ENCODE measurements at regions not wholly inside any gene's neighbourhood (a gene's known extent, or its start where the extent isn't known, plus 50 kb on each side); places are given as distances from the start of the nearest gene placed in this dataset.

DNA sequence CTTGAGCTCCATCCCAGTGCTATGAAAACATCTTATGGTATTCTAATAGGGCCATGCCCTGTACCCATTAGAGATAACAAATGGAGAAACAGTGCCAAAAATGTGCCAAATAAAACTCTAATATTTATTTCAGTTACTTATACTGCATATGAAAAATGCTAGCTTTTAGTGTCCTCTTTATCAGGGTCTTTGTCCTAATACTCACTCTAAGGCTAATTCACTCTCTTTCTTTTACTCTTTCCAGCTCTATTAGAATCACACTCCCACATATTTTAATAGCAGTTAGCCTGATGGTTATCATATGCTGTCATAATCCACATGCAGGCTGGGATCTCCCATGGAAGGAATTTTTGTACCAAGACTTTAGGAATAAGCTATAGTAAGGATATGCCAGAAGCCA, 408.4 kb downstream of the ETV1 start:
- H3K36me3 Mint-ChIP-seq (ENCODE audit: low read depth): no peaks in the 10 kb centered on the region
- peak overlapping the region in 1 of 3 experiments; percentile 2 for H3K27ac Mint-ChIP-seq
- TF ChIP-seq, protein P1, sequence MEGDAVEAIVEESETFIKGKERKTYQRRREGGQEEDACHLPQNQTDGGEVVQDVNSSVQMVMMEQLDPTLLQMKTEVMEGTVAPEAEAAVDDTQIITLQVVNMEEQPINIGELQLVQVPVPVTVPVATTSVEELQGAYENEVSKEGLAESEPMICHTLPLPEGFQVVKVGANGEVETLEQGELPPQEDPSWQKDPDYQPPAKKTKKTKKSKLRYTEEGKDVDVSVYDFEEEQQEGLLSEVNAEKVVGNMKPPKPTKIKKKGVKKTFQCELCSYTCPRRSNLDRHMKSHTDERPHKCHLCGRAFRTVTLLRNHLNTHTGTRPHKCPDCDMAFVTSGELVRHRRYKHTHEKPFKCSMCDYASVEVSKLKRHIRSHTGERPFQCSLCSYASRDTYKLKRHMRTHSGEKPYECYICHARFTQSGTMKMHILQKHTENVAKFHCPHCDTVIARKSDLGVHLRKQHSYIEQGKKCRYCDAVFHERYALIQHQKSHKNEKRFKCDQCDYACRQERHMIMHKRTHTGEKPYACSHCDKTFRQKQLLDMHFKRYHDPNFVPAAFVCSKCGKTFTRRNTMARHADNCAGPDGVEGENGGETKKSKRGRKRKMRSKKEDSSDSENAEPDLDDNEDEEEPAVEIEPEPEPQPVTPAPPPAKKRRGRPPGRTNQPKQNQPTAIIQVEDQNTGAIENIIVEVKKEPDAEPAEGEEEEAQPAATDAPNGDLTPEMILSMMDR (IDR thresholded peaks at IDR 0.05; ENCODE audit: unreplicated experiment in 3 of 3): no peak
- H3K9me3 Mint-ChIP-seq: peaks cover 8% of the 10 kb centered on the region
- no peaks in the 10 kb centered on the region for H3K4me1 Mint-ChIP-seq
- no peaks in the 10 kb centered on the region for H3K27me3 Mint-ChIP-seq (ENCODE audit: low read depth)
- no peak overlapping the region for H3K4me3 Mint-ChIP-seq

GRCh38 chr7:13593854-13594253, 395.6 kb downstream of the ETV1 start:
- TF ChIP-seq, protein P1 (IDR thresholded peaks at IDR 0.05; ENCODE audit: unreplicated experiment in 3 of 3): no peak
- H3K4me3 Mint-ChIP-seq: no peak overlapping the region
- H3K9me3 Mint-ChIP-seq: peaks cover 24% of the 10 kb centered on the region
- H3K4me1 Mint-ChIP-seq: no peaks in the 10 kb centered on the region
- no peaks in the 10 kb centered on the region for H3K36me3 Mint-ChIP-seq (ENCODE audit: low read depth)
- no peaks in the 10 kb centered on the region for H3K27me3 Mint-ChIP-seq (ENCODE audit: low read depth)
- no peak overlapping the region for H3K27ac Mint-ChIP-seq

DNA sequence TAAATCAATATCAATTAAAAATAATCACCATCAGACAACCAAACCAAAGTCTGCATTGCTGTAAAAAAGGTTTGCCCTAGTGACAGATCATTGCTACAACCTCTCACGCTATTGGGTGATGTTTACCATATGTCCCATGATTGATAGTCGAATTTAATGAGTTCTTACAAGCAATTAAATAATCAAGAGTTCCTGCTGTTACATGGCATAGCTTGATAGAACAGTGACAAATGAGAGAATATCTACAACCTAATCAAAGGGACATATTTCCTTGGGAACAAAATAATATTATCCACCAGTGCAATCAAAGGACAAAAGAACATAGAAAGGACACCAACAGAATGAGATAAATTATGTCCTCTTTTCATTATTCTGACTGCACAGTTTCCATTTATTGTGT, 387.4 kb downstream of the ETV1 start:
- Mint-ChIP-seq H3K4me3 (no peak overlapping the region), H3K27ac (no peak overlapping the region), H3K36me3 (ENCODE audit: low read depth) (no peaks in the 10 kb centered on the region), H3K4me1 (no peaks in the 10 kb centered on the region), H3K9me3 (peaks cover 5% of the 10 kb centered on the region), H3K27me3 (ENCODE audit: low read depth) (no peaks in the 10 kb centered on the region)
- TF ChIP-seq, protein P1 (IDR thresholded peaks at IDR 0.05; ENCODE audit: unreplicated experiment in 3 of 3): no peak

DNA sequence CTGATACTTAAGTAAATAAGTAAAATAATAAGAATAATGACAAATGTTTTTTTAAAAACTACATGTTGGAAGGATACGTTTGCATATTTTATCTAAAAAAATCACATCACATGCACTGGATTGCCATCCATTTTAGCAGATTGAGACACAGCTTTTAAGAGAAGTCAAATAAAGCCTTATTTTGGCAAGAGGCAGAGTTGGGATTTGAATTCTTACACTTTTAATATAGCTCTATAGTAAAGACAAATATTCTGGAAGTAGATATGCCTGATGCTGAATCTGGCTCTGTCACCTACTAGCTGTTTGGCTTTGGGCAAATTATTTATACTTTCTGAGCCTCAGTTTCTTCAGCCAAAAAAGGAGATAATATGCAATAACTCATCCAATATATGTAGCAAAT, 386.4 kb downstream of the ETV1 start:
- TF ChIP-seq, protein P1 (IDR thresholded peaks at IDR 0.05; ENCODE audit: unreplicated experiment in 3 of 3): no peak
- Mint-ChIP-seq H3K27ac (no peak overlapping the region), H3K4me1 (no peaks in the 10 kb centered on the region), H3K4me3 (no peak overlapping the region), H3K27me3 (ENCODE audit: low read depth) (no peaks in the 10 kb centered on the region), H3K36me3 (ENCODE audit: low read depth) (no peaks in the 10 kb centered on the region), H3K9me3 (peaks cover 7% of the 10 kb centered on the region)

DNA sequence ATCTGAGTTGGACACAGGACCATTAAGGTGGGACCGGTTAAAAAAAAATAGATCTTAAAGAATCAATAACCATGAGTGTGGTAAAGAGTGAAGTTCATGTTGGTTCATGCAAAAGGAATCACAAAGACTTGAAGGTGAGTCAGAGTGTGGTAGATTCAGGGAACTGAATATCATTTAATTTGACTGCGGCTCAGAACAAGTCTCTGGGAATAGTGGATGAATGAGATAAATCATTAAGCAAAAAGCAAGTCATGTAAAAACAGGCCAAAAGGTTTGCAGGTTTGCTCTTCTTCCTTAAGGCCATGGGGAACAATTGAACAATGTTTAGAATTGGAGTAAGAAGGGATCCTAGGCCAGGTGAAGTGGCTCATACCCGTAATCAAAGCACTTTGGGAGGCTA, 385.8 kb downstream of the ETV1 start:
- TF ChIP-seq, protein P1 (IDR thresholded peaks at IDR 0.05; ENCODE audit: unreplicated experiment in 3 of 3): no peak
- H3K36me3 Mint-ChIP-seq (ENCODE audit: low read depth): no peaks in the 10 kb centered on the region
- no peaks in the 10 kb centered on the region for H3K4me1 Mint-ChIP-seq
- no peaks in the 10 kb centered on the region for H3K27me3 Mint-ChIP-seq (ENCODE audit: low read depth)
- H3K9me3 Mint-ChIP-seq: peaks cover 11% of the 10 kb centered on the region
- no peak overlapping the region for H3K27ac Mint-ChIP-seq
- no peak overlapping the region for H3K4me3 Mint-ChIP-seq

DNA sequence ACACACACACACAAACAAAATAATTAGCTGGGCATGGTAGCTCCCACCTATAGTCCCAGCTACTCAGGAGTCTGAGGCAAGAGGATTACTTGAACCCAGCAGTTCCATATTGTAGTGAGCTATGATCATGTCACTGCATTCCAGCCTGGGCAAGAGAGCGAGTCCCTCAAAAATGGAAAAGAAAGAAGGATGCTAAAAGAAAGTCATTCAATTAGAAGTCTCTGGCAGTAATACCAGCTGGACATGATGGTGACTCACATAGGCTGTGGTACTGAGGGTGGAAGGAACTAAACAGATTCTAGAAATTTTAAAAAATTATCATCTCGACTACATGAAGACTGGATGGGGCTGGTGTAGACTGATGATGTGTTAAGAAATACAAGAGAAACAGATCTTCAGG, 385.3 kb downstream of the ETV1 start:
- H3K4me1 Mint-ChIP-seq: no peaks in the 10 kb centered on the region
- H3K27ac Mint-ChIP-seq: no peak overlapping the region
- TF ChIP-seq, protein P1 (IDR thresholded peaks at IDR 0.05; ENCODE audit: unreplicated experiment in 3 of 3): no peak
- no peak overlapping the region for H3K4me3 Mint-ChIP-seq
- peaks cover 11% of the 10 kb centered on the region for H3K9me3 Mint-ChIP-seq
- no peaks in the 10 kb centered on the region for H3K27me3 Mint-ChIP-seq (ENCODE audit: low read depth)
- H3K36me3 Mint-ChIP-seq (ENCODE audit: low read depth): no peaks in the 10 kb centered on the region
